ENCODE measurements at regions not wholly inside any gene's neighbourhood (a gene's known extent, or its start where the extent isn't known, plus 50 kb on each side); places are given as distances from the start of the nearest gene placed in this dataset.

- DNase-seq (ENCODE audit: low spot score): no peak
- H3K27ac Mint-ChIP-seq: no peak overlapping the region
- no peak overlapping the region for H3K4me3 Mint-ChIP-seq
- H3K4me1 Mint-ChIP-seq: no peaks in the 10 kb centered on the region
- no peak for ATAC-seq
- H3K9me3 Mint-ChIP-seq: peaks cover 17% of the 10 kb centered on the region
- ChIA-PET POLR2A (no interaction called here), CTCF (no interaction called here)
- H3K27me3 Mint-ChIP-seq (ENCODE audit: low read depth): no peaks in the 10 kb centered on the region
- peaks cover 9% of the 10 kb centered on the region for H3K36me3 Mint-ChIP-seq
- no peak for TF ChIP-seq NR1H2 (CRISPR knock-in tag; IDR thresholded peaks at IDR 0.05)
- TF ChIP-seq, protein P1, sequence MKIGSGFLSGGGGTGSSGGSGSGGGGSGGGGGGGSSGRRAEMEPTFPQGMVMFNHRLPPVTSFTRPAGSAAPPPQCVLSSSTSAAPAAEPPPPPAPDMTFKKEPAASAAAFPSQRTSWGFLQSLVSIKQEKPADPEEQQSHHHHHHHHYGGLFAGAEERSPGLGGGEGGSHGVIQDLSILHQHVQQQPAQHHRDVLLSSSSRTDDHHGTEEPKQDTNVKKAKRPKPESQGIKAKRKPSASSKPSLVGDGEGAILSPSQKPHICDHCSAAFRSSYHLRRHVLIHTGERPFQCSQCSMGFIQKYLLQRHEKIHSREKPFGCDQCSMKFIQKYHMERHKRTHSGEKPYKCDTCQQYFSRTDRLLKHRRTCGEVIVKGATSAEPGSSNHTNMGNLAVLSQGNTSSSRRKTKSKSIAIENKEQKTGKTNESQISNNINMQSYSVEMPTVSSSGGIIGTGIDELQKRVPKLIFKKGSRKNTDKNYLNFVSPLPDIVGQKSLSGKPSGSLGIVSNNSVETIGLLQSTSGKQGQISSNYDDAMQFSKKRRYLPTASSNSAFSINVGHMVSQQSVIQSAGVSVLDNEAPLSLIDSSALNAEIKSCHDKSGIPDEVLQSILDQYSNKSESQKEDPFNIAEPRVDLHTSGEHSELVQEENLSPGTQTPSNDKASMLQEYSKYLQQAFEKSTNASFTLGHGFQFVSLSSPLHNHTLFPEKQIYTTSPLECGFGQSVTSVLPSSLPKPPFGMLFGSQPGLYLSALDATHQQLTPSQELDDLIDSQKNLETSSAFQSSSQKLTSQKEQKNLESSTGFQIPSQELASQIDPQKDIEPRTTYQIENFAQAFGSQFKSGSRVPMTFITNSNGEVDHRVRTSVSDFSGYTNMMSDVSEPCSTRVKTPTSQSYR (CRISPR knock-in tag; IDR thresholded peaks at IDR 0.05): no peak
- no peak for TF ChIP-seq MLX (CRISPR knock-in tag; IDR thresholded peaks at IDR 0.05)
- TF ChIP-seq HMGA2 (CRISPR knock-in tag; IDR thresholded peaks at IDR 0.05): no peak
- TF ChIP-seq ZNF232 (CRISPR knock-in tag; IDR thresholded peaks at IDR 0.05): no peak
- no peak for TF ChIP-seq TCF7 (CRISPR knock-in tag; IDR thresholded peaks at IDR 0.05; ENCODE audit: low read depth)
- TF ChIP-seq TP53 (CRISPR knock-in tag; IDR thresholded peaks at IDR 0.05): no peak
- no peak for TF ChIP-seq HMGXB4 (CRISPR knock-in tag; IDR thresholded peaks at IDR 0.05)
These were observed 685.9 kb upstream of the CDH10 start for GRCh38 chr5:25330721-25331120.

- Mint-ChIP-seq H3K36me3 (peaks cover 9% of the 10 kb centered on the region), H3K4me1 (no peaks in the 10 kb centered on the region), H3K27ac (no peak overlapping the region), H3K27me3 (ENCODE audit: low read depth) (no peaks in the 10 kb centered on the region), H3K4me3 (no peak overlapping the region), H3K9me3 (peaks cover 14% of the 10 kb centered on the region)
- ChIA-PET CTCF (no interaction called here), POLR2A (no interaction called here)
- TF ChIP-seq TEAD4 (CRISPR knock-in tag; IDR thresholded peaks at IDR 0.05): no peak
- TF ChIP-seq JUN (CRISPR knock-in tag; IDR thresholded peaks at IDR 0.05): no peak
- no peak for TF ChIP-seq CREB1 (CRISPR knock-in tag; IDR thresholded peaks at IDR 0.05)
- TF ChIP-seq ETV6 (CRISPR knock-in tag; IDR thresholded peaks at IDR 0.05): no peak
- no peak for TF ChIP-seq SP1 (CRISPR knock-in tag; conservative IDR thresholded peaks at IDR 0.05)
- TF ChIP-seq, protein P2, sequence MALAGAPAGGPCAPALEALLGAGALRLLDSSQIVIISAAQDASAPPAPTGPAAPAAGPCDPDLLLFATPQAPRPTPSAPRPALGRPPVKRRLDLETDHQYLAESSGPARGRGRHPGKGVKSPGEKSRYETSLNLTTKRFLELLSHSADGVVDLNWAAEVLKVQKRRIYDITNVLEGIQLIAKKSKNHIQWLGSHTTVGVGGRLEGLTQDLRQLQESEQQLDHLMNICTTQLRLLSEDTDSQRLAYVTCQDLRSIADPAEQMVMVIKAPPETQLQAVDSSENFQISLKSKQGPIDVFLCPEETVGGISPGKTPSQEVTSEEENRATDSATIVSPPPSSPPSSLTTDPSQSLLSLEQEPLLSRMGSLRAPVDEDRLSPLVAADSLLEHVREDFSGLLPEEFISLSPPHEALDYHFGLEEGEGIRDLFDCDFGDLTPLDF (CRISPR knock-in tag; IDR thresholded peaks at IDR 0.05): no peak
- TF ChIP-seq, protein P3, sequence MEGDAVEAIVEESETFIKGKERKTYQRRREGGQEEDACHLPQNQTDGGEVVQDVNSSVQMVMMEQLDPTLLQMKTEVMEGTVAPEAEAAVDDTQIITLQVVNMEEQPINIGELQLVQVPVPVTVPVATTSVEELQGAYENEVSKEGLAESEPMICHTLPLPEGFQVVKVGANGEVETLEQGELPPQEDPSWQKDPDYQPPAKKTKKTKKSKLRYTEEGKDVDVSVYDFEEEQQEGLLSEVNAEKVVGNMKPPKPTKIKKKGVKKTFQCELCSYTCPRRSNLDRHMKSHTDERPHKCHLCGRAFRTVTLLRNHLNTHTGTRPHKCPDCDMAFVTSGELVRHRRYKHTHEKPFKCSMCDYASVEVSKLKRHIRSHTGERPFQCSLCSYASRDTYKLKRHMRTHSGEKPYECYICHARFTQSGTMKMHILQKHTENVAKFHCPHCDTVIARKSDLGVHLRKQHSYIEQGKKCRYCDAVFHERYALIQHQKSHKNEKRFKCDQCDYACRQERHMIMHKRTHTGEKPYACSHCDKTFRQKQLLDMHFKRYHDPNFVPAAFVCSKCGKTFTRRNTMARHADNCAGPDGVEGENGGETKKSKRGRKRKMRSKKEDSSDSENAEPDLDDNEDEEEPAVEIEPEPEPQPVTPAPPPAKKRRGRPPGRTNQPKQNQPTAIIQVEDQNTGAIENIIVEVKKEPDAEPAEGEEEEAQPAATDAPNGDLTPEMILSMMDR (IDR thresholded peaks at IDR 0.05): no peak
- TF ChIP-seq, protein P4, sequence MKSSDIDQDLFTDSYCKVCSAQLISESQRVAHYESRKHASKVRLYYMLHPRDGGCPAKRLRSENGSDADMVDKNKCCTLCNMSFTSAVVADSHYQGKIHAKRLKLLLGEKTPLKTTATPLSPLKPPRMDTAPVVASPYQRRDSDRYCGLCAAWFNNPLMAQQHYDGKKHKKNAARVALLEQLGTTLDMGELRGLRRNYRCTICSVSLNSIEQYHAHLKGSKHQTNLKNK (CRISPR knock-in tag; IDR thresholded peaks at IDR 0.05): no peak
- TF ChIP-seq SMAD4 (CRISPR knock-in tag; IDR thresholded peaks at IDR 0.05): no peak
- no peak for TF ChIP-seq STAT6 (CRISPR knock-in tag; conservative IDR thresholded peaks at IDR 0.05; ENCODE audit: low read depth)
- TF ChIP-seq, protein P5, sequence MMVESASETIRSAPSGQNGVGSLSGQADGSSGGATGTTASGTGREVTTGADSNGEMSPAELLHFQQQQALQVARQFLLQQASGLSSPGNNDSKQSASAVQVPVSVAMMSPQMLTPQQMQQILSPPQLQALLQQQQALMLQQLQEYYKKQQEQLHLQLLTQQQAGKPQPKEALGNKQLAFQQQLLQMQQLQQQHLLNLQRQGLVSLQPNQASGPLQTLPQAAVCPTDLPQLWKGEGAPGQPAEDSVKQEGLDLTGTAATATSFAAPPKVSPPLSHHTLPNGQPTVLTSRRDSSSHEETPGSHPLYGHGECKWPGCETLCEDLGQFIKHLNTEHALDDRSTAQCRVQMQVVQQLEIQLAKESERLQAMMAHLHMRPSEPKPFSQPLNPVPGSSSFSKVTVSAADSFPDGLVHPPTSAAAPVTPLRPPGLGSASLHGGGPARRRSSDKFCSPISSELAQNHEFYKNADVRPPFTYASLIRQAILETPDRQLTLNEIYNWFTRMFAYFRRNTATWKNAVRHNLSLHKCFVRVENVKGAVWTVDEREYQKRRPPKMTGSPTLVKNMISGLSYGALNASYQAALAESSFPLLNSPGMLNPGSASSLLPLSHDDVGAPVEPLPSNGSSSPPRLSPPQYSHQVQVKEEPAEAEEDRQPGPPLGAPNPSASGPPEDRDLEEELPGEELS (CRISPR knock-in tag; IDR thresholded peaks at IDR 0.05): no peak
- TF ChIP-seq ZSCAN18 (CRISPR knock-in tag; IDR thresholded peaks at IDR 0.05): no peak
- no peak for ATAC-seq
- no peak for DNase-seq (ENCODE audit: low spot score)
These were observed 682.4 kb upstream of the CDH10 start for GRCh38 chr5:25327172-25327571.

Measured in WTC11 (cell line).